ENCODE measurements at regions not wholly inside any gene's neighbourhood (a gene's known extent, or its start where the extent isn't known, plus 50 kb on each side); places are given as distances from the start of the nearest gene placed in this dataset.

DNA sequence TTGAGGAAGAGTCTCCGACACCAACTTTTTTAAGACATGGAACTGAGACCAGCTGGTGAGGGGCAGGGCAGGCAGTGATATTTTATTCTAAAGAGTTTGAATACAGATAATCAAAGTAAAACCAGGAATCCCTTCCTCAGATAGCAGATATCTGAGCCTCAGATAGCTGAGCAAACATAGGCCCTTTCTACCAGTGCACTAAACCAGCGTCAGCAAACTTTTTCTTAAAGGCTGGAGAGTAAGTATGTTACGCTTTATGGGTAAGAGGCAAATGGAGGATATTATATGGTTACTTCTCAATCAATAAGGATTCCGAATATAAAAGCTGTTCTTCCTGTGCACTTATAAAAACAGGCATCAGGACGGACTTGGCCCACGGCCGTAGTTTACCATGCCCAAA is 73.9 kb downstream of the WNT5A start:
- no peak for DNase-seq

DNA sequence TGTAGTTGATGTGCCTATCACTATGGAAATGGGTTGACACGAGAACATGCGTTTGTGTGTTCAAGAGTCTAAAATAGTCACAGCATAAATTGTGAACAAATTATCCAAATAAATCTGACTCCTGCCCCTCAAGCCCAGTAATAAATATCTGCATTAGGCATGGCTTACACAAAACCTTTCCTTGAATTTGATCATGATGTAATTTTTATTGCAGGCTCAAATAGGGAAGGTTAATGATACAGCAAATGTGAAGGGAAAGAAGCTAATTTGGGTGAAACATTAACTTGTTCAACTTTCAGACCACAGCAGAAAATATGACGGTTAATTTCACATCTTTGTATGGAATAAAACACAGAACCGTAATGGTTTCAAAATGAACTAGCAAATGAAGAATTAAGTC is 74.6 kb downstream of the WNT5A start:
- no peak for DNase-seq

DNA sequence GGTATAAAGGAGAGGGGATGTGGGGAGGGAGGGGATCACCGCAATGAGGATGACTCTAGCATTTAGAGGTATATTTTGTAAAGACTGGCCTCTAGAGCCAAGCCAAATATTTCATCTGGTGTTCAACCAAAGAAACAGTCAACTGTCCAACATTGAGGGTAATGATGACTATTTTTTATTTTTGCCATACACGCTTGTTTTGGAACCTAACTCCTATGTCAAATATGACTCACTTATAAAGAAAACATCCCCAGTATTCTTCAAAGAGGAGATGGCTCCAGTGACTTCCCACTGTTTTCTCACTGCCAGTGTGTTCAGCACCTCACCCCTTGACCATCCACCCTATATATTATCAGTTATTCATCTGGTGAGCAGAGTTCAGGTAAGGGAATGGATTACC is 77.3 kb downstream of the WNT5A start:
- DNase-seq: no peak

DNA sequence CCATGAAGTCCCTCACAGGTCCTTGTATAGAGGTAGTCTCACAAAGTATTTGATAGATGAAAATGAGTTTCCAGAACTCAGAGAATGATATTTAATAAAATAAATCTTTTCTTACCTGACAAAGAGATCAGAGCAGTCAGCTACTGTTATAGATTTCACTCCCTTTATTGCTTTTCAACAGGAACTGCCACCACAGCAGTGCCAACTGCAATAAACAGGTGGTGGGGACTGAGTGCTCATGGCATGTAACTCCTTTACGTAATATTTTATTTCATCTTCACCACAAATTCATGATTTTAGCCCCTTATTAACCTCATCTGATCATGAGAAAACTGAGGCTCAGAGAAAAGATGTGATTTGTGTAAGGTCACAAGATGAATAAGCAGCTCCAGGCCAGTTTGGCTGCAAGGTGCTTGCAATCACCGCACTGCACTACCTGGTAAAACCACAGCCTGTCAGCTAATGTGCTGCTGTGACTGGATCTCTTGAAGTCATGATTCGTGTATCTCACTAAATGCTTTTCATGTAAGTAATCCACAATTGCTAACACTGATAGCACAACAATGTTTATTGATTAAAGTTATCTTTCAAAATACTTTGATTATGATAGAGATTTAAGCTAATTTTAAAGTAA is 78.8 kb downstream of the WNT5A start:
- DNase-seq: no peak

DNA sequence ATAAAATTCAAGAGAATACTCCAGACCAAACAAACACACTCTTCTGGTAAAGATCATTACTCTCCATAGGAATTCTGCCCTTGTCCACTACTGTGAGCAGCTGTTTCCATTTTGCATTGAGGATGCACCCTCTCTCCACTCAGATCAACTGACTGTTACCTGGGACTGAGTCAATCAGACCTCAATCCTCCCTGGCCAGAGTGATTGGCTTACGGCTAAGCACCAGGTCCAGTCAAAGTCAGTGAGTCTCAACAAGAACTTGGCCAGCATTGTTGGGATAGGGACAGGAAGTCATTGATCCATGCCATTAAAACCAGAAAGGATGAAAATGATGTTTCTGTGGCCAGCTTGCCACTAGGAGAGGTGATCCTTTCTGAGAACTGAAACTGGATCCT is 79.7 kb downstream of the WNT5A start:
- no peak for DNase-seq

DNA sequence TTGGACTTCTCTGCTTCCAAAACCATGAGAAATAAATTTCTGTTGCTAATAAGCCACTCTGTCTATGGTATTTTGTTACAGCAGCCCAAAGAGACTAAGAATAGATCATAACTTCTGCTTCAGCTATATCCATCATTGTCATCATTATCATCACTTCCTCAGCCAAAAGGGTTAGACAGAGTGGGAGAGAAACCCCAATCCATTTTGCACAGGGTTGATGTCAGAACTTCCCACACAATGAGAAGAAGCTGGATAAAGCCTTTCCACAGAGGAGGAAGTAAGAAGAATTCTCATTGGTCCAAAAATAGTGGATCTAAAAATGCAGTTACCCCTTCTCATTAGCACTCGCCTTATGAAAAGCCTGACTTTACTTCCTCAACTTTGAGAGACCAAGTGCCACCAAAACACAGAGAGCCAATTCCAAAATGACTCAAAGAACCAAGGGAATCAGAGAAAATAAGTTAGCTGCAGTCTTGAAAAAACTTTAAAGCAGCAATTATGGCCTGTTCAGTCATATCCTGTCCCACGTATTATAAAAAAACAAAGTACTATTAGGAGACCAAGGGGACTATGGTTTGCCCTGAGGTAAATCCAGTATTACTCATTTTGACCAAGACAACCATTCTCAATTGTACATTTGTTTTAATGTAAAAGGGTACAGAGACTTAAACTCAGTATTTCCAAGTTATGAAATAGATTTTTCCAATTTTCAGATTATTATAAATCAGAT is 80.2 kb downstream of the WNT5A start:
- DNase-seq: no peak

DNA sequence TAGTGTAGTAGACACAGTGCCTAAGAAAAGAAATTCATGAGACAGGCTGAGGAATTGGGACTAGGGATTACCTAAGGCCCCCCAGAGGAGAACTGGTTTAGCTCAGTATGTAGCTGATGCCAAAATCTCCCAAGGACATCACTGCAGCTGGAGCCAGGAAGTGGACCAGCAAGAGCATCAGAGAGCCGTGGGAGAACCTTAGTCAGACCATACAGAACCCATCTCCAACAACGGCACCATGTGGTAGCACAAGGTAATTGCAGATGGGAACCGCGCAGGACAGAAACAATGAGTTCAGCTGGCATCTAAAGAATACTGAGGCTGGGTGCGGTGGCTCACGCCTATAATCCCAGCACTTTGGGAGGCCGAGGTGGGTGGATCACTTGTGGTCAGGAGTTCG is 81.7 kb downstream of the WNT5A start:
- DNase-seq: no peak

DNA sequence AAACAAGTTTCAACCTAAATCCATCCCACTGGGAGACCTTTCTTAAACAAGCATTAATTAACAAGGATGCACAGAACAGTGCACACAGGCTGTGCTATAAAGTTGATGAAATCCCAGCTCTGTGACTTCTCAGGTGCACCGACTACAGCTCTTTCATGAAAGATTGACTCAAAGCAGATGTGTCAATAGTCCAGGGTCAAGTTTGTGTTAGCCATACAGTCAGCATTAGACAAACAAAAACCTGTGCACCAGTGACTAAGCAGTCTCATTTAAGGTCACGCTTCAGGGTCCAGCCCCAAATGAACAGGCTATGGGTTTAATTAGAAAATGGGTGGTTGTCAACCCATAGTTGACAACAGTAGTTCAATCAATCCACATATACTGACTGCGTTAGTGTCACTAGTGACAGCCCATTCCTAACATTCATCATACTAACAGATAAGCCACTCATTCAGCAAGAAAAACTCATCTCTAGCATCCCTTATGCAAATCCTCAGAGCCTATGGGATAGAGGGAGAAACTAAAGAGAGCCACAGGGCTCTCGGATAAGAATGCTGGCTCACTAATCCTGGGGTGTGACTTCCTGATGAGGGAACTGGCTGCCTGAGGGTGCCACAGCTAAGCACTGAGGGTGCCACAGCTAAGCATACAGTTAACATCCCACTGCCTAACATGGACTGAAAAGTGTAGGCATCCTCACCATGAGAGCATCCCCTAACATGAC is 84.1 kb downstream of the WNT5A start:
- DNase-seq: no peak

DNA sequence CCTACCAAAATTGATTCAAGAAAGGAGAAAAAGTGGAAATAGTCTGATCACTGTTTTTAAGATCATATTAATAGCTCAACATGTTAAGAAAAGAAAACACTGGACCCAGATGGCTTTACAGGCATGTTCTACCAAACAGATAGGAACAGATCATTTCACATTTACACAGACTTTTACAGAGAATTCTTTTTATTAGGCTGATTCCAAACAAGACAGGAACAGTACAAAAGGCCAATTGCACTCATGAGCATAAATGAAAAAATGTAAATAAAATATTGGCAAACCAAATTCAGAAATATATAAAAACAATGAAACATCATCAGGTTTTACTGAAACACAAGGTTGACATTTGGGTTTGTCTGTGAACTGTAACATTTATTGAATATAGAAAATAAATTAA is 106.5 kb downstream of the WNT5A start:
- no peak for DNase-seq

DNA sequence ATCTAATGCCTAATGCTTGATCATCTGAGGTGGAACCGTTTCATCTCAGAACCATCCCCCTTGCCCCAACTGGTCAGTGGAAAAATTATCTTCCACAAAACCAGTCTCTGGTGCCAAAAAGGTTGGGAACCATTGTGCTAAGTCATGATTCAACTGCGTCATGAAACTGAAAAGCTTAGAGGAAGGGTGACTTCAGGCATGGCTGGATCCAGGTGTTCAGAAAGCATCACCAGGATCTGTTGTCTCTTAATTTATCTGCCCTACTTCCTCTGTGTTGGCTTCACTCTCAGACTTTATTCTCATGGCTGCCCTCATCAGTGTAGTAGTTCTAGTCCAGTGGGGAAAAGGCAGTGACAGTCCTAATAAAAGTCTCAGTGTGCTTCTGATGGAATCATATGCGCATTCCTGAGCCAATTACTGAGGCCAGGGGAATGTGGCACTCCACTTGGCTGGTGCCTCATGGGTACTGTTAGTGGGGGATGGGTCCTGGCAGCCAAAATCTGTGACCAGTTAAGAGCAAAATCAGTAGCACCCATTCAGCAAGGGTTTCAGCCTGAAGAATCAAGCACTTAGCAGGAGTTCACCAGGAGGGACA is 110.3 kb downstream of the WNT5A start:
- no peak for DNase-seq

DNA sequence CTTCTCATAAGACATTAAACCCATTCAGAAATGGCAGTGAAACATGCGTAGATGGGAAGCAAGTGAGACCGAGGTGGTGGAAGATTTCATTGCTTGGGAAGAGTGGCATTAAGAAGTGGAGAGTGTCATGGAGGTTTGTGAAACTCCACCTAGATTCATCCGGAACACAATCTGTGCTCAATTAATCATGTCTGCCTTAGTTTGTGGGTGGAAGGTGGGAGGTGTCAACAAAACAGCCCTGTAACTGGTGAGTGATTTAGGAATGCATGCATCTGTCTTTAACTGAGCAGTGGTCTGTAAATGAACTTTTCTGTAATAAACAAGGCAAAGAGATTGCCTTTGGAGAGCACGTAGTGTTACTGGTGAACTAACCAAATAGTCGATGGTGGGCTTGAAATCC is 113.7 kb downstream of the WNT5A start:
- no peak for DNase-seq

DNA sequence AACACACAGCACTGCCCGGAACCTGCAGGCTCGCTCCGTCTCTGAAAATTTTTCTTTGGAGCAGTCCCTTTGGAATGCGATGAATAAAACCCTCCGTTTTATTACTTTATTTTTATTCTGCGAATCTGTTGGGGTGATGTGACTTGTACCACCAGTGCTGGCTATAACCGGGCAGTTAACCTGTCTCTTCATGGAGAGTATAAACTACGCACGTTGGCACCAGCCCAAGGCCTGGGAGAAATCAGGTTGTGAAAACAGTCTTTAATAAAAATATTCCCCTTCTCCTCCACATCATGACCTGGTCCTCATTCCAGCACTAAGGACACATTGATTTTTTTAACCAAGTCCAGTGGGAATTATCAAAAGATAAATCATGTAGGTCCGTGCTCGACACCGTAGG is 116.8 kb downstream of the WNT5A start:
- DNase-seq: no peak

DNA sequence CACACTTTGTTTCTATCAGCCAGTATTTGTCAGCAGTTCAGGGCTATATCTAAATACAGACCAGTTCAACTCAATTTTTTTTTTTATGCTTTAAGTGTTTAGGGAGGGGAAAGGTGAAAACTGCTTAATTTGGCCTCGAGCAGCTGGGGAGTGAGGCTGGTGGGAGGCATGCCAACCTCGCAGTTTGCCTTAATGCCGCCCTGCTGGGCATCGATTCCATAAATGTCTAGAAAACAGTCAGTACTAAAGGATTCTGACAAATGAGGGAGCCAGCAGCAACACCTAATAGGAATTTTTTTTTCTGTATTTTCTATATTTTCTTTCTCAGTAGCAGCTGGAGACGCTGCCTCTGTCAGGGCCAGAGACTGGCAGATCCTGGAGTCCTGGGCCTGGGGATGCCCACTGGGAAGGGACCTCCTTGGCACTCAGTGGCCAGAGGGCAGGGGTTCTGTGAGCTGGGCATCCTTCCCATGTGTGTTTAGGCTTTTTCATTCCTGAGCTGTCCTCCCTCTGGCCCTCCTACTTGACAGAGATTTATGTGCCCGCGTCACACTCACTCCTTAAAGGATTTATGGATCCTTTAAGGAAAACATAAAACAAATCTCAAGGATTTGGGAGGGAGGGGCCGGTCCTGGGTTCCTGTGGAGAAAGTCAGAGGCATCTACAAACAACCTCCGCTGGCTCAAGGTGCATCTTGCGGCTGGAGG is 117.8 kb downstream of the WNT5A start:
- DNase-seq: no peak

DNA sequence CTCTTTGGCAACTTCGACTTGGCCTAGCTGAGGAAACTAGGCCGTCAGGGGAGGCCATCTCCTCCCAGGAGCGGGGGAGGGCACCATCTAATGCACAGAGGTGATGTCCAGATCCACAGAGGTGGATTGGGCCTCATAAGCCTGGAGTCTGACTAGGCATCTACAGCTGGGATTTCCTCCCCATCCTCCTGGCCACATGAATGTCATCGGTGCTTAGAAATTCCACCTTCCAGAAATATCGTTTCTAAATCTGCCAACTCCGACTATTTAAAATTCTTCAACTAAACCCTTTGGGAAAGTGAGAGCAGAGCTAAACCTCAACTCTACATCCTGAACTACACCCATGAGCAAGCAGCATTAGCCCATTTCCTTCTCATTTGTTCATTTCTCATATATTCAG is 118.7 kb downstream of the WNT5A start:
- DNase-seq: no peak

DNA sequence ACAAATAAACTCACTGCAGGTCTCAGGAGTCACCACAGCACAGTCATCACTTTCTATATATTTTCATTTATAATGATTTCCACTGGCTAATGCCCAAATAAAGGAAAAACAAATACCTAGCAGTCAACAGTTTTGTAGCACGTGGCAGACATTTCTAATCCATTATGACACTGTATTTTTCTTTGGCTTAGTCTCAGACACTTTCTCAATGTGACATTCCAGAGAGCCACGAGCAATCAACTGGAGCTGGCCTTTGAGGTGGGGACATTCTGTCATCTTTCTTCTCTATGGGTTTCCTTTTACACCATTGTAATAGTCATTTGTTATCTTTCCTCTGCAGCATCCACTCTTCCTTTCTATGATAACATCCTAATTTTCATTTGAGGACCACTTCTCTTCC is 119.7 kb downstream of the WNT5A start:
- DNase-seq: no peak

DNA sequence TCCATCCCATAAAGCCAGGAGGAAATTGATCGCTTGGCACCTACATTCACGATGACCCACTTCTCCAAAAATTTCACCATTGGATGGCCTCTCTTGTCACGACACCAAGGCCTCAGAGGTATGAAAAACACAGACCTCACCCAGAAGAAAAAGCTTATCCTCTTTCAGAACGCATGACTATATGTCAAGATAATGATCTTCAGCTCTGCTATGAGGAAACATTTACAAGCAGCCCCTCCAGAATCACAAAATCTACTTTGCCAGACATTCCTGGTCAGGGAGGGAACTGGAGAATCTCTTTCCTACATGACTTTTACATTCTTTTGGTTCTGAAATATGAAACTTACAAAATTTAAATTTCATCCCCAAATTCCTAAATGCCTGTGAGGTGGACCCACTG is 122.7 kb downstream of the WNT5A start:
- DNase-seq: no peak

DNA sequence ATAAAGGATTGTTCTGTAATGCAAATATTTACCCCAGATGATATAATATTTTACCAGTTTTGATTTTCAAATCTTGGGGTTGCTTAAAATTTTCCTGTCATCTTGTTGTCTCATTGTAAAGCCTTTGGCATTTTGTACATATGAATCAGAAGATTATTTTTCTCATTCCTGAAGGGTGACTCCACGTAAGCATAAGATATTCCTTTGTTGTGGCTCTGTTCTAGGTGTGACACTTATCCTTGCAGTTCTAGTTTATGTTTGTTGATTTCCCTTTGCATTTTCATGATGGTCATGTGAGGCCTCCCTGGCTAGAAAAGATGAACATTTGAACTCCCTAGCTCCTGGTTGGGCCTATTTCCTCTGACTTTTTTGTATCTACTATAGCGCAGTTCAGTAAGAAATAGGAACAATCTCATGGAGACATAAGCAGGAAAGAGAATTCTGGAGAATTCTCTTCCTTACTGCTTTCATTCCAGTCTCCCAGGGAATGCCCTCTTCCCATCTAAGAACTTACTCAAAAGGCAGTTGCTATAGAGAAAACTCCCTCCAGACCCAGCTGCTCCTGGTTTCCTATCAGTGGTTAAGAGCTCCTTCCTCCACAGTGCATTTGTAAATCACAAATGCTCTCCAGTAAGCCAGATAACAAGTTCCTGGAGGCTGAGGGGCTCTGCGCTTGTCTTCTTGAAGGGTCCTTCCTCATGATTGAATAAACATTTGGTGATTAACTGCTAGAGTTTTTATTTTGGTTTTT is 124.7 kb downstream of the WNT5A start:
- DNase-seq: no peak

DNA sequence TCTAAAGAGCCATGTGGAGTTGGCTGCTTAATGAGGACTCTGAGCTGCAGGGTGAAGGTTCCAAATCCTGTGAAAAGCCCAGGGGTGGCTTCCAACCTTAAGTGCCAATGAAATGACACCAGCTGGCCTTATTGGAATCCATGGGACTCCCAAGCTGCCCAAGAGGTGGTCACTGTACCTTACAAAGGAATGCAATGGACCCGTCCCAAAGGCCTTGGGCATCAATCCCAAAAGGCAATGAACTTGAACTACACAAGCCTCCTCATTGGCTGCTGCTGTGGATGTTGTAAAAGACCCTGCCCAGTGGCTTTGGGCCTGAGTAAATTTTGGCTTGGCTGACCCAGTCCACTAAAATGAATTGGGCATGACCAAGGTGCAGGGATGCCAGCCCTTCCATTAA is 129.3 kb downstream of the WNT5A start:
- no peak for DNase-seq

DNA sequence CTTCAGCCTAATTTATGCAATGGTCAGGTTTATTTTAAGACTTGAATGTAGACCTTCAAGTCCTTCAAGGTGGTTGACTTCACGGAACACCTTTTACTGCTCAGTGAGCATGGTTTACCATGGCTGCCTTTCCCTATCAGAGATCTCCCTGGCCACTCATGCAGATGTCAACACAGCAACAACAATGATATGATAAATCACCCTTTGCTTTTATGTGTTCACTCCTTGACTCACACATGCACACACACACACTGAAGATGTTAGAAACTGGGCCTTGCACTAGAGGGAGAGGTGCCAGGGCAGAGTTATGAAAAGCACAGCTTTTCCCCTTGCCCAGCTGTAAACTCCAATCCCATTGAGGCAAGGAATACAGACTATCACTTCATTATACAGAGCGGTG is 134.4 kb downstream of the WNT5A start:
- no peak for DNase-seq

DNA sequence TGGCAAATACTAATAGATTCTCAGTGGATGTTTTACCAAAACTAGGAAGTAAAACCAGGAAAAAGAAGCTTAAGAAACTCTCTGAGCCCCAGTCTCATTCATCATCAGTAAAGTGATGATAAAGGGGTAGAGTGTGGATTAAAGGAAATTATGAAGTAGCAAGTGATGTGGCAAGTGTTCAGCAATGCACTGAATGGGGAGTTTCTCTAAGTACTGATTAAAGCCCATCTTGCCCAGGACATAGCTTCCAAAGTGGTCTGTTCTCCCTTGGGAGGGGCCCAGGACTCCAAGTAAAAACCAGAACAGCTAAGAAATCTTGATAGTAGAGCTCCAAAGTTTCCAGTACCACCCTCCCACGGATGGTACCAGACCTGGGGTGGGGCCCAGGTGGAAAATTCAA is 137.3 kb downstream of the WNT5A start:
- DNase-seq: no peak

DNA sequence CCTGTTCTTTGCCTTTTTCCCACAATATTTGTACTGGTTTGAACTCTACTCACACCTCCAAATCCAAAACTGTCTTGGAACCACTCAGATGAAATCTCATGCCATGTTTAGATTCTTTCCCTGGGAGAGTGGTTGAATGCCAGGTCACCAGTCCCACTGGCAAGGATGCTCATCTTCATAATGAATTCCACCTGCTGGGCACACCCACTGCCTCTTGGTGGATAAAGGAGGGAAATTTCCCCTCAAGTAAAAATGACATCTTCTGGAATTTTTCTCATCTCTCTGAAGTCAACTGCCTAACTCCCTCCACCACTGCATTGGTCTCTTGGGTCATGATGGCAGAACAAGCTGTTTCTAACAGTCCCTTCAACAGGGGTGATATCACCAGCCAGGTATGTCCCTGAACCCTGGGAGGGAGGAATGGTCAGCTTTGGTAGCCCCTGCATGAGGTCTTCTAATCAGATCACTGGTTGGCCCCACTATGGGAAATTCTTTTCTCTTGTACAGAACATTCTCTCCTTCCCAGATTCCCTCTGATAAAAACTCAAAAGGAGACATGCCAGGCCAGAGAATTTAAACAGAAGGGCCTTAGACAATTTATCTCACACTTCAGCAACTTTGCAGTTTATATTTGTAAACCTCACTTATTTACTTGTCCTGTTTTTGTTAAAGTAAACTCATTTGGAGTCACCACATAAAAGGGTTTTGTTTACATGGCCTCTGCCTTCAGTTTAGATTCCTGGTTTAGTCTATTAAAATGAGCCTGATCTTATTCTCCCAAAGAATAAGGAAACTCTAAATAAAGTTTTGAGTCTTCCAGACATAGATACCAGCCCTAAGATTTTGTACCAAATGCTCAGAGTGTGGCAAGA is 143.4 kb downstream of the WNT5A start:
- DNase-seq: no peak
